NCI-H128 (cell line): ENCODE measurements at regions not wholly inside any gene's neighbourhood (a gene's known extent, or its start where the extent isn't known, plus 50 kb on each side); places are given as distances from the start of the nearest gene placed in this dataset.

Experiments used
- DNase-seq: peaks from one replicate; lab custom pipeline; 2025; ENCODE audit not compliant: unreplicated experiment; lab: John Stamatoyannopoulos, UW

GRCh38 chr16:5884996-5885395 lies 787.4 kb upstream of the EEF2KMT start:
- no peak for DNase-seq

- DNase-seq, result no peak
Measured at GRCh38 chr16:5884339-5884738, 786.7 kb upstream of the EEF2KMT start.

- no peak for DNase-seq
Measured at GRCh38 chr16:5882087-5882640, 784.6 kb upstream of the EEF2KMT start.

- DNase-seq, result no peak
Measured at GRCh38 chr16:5875416-5875815, 777.8 kb upstream of the EEF2KMT start.

- DNase-seq, result no peak
Measured at GRCh38 chr16:5874899-5875298, 777.3 kb upstream of the EEF2KMT start.

DNA sequence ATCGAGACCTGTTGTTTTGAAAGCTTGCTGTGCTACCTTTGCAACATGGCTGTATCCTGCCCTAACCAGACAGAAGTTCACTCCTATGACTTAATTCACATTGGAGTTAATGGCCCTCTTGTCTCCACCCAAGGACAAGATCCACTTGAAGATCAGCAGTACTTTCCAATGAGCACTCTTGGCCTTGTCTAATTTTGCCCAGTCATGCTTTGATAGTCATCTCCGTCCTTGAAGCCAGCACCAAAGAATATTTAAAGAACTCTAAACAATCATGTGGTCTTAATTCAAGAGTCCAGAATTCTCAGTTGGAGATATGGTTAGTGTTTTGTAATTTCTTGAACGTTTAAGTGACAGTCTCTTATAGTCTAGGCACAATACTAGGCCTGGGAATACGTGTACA lies 775.6 kb upstream of the EEF2KMT start:
- DNase-seq, result no peak

DNA sequence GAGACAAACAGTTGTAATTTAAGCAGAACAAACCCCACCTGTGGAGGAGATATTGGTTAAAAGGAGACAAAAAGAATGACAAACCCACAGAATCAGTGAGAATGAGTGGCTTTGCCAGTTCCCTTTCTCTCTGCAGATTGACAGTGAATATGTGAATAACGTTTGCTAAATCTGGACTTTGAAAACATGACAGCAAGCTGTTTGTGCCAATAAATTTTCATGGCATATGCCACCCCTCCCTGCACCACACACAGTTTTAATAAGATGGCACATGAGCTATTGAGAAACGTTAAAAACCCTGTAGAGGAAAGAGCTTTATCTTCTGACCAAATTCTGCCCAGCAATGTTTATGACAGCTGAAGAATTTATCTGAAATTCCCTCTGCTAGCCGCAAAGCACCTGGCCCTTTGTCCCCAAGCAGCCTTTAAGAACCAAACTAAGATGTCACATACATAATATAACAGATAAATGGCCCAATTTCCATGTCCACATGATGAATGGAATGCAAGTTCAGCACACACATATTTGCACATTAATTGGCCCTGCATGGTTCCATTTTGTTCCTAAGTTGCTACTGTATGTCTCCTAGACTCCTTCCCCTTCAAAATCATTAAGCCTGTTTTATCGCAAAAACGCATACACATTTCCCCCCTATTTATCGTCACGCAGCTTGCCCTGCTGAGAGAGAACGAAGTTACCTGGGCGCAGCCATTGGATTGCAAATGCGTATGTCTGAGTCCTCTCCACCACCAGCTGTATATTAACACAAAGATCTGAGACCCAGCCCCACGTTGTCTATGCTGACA lies 773.5 kb upstream of the EEF2KMT start:
- no peak for DNase-seq

GRCh38 chr16:5867250-5867649 lies 769.7 kb upstream of the EEF2KMT start:
- no peak for DNase-seq

GRCh38 chr16:5865236-5865635 lies 767.6 kb upstream of the EEF2KMT start:
- DNase-seq, result no peak

GRCh38 chr16:5863071-5863606 lies 765.5 kb upstream of the EEF2KMT start:
- no peak for DNase-seq

DNA sequence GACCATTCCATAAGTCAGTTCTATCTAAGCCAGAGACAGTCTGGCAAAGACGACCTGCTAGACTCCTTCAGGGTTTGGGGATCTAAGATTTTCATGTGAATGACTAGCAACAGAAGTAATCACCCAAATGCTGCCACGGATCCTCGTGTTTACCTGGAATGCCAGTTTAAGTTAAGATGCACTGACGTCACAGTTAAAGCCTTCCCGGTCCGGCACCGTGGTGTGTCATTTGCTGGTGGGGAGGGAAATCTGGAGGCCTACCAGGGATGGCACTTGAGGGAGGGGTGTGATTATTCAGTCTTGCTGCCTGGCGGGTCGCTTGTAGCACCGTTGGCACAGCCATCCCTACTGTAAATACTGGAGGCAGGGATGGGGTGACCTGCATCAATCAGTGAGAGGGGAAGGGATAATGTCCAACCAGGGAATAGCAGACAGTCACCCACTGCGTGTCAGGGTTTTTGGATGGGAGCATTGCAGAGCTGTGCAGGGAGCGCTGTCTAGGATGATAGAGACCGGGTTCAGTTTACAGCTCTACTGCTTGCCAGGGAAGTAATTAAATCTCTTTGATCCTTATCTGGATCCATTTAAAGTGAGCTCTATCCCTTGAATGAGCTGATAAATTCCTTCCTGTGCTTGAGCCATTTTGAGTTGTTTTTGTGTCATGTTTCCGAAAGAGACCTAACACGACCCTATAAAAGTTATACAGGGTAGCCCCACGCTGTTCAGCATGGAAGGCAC lies 764.7 kb upstream of the EEF2KMT start:
- DNase-seq, result no peak

GRCh38 chr16:5861241-5861640 lies 763.6 kb upstream of the EEF2KMT start:
- DNase-seq, result no peak

- no peak for DNase-seq
Measured at GRCh38 chr16:5858180-5858579, 760.6 kb upstream of the EEF2KMT start.

DNA sequence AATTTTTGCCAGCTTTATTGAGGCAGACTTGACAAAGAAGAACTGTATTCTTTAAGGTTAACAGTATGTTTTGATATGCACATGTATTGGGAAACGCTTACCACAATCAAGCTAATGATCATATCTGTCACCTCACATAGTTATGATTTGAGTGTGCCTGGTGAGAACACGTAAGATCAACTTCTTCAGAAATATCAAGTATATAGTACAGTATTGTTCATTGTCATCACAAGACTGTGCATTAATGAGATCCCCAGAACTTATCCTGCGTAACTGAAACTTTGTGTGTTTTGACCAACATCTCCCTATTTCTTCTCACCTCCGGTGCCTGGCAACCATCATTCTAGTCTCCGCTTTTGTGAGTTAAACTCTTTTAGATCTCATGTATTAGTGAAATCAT lies 756.4 kb upstream of the EEF2KMT start:
- DNase-seq, result no peak

DNA sequence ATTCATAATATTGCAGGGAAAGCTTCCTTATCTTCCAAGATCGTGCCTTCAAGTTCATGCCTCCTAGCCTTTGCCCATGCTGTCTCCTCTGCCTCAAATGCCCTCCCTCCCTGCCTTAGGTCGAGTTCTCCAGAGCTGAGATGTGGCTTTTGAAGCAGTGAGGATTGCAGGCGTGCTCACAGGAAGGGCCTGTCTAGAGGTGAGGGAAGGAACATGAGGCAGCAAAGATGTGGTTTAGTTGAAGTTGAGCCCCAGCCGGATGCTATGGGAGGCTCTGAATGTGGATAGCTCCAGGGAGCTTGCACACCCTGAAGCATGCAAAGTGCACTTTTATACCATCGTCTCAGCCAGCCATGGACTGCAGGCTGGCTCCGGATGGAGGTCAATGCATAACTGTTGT lies 754.6 kb upstream of the EEF2KMT start:
- DNase-seq, result no peak

DNA sequence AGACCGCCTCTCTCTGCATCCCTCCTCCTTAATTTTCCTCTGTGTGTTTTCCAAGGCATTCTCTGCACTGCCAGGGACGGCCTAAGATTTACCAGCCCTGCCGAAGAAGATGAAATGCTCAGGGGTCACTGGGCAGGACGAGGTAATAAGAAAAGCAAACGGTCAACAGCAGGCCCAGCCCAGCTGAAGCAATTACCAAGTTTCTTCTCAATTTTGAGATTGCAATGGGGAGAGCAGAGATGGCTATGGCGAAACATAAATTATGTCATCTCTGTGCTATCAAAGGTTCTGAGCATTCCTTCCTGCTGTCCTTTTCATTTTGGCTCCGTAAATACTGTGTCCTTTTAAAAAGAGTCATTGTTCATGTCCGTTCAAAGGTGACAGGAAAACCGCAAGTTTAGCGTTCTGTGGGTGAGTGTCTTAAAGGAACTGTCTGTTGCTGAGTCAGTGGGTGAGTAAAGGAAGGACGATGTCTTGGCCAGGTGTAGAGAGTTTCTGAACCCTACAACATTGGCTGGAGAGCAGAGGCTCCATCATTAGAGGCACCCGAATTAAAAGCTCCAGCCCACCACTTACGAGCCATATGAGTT lies 753.9 kb upstream of the EEF2KMT start:
- DNase-seq, result no peak

DNA sequence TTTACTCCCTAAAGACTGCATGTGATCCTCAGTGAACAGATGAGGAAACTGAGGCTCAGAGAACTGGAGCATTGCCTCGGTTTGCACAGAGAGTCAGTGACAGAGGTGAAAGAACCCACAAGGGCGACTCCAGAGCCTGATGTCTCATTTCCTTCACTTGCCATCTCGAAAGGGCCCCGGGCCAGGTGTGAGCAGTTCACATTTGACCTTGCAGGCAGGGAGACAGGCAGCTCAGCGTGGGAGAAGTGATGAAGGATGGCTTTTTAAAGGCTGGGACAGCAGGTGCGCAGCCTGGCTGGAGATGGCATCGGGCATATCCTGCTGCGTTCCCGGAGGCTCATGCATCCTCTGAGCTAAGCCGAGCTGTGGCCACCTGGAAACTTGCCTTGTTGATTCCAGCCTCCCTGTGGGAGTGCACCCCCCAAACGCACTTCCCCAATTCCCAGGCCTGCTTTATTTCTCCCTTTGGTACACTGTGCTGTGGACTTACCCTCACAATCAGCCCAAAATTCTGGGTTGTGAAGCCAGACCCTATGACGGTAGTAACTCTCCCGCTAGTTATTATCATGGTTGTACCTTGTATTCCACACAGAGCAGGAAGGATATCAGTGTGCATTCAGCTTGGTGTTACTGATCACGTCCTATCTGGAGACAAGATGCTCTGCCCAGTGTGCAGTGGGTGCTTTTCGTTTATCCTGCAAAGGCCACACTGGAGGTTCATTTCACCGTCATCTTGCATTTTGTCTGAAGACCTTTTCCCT lies 753.2 kb upstream of the EEF2KMT start:
- DNase-seq, result no peak

DNA sequence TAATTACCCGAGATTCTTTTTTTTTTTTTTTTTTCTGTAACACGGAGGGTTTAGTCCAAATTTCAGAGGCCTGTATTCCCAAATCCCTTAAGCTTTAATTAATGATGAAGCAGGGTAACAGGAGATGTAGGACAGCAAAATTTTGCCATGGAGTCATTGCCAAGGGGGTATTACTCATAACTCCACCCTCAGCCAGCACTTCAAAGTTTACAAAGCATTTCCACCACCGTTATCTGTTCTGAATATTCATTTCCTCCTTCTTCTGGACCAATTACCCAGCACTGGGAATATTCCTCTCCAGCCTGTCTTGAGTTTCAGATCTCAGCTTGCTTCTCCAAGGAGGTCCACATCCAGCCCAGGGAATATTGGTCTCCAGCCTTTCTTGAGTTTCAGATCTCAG lies 747.5 kb upstream of the EEF2KMT start:
- DNase-seq, result no peak

DNA sequence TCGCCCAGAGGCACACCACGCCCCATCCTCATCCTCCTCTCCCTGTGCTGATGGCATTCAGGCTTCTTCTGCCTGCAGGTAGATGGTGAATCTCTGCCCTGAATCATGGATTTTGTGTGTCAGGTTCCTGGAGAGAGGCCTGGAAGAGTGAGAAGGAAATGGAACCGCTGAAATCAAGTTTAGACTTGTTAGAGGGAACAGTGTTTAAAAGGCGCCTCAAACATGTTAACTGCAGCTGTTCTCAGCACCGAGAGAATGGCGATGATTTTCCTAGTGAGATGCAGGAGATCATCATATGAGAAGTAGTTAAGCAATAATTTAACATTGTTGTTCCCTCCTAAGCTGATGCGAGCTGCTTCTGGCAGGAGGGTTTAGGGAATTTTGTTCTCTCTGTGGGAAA lies 744.4 kb upstream of the EEF2KMT start:
- DNase-seq, result no peak

DNA sequence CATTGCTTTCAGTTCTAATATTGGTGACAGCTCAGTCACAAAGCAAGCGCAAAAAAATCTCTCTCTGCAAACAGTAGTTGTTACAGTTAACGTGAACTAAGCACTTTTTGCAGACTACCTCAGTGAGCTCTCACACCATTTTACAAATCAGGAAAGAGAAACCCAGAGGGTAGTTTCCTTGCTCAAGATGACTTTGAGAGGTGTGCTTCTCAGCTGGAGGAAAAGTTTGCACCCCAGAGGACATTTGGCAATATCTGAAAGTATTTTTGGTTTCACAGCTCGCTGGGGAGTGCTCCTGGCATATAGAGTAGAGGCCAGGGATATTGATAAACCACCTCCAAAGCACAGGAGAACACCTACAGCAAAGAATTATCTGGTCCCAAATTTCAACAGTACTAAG lies 741.1 kb upstream of the EEF2KMT start:
- no peak for DNase-seq

- no peak for DNase-seq
Measured at GRCh38 chr16:5838071-5838470, 740.5 kb upstream of the EEF2KMT start.
